ENCODE measurements at regions not wholly inside any gene's neighbourhood (a gene's known extent, or its start where the extent isn't known, plus 50 kb on each side); places are given as distances from the start of the nearest gene placed in this dataset.

- no peak for TF ChIP-seq POLR2A (IDR thresholded peaks at IDR 0.05)
- no peak for TF ChIP-seq CTCF (IDR thresholded peaks at IDR 0.05)
Measured at GRCh38 chr2:236688563-236689392, 119.2 kb downstream of the ACKR3 start.
